ENCODE measurements at regions not wholly inside any gene's neighbourhood (a gene's known extent, or its start where the extent isn't known, plus 50 kb on each side); places are given as distances from the start of the nearest gene placed in this dataset.

- Histone ChIP-seq H3K27me3 (ENCODE audit: control insufficient read depth in 1 of 2, insufficient read depth in 2 of 2, low read length in 2 of 2) (peaks cover 38 to 52% of the 10 kb centered on the region in 2 experiments), H3K4me3 (ENCODE audit: low read length) (peak overlapping the region; percentile 70), H3K4me1 (ENCODE audit: insufficient read depth, low read length) (peaks cover 25% of the 10 kb centered on the region), H3K27ac (ENCODE audit: low read depth in 1 of 2, low read length in 2 of 2) (no peak overlapping the region), H3K36me3 (ENCODE audit: insufficient read depth, low read length) (no peaks in the 10 kb centered on the region), H3K9me3 (ENCODE audit: control insufficient read depth in 1 of 2, insufficient read depth in 1 of 2, low read length in 2 of 2) (peaks cover 0 to 21% of the 10 kb centered on the region in 2 experiments)
- ChIA-PET CTCF (no interaction called here), POLR2A (no interaction called here)
- H3K9me3 Mint-ChIP-seq = no peaks in the 10 kb centered on the region
- intact Hi-C loops (cut with DNase I, micrococcal nuclease) = no loop called here
- H3K27ac Mint-ChIP-seq = peak overlapping the region; percentile 78
- peaks cover 13% of the 10 kb centered on the region for H3K36me3 Mint-ChIP-seq (ENCODE audit: low read depth)
- H3K4me1 Mint-ChIP-seq (ENCODE audit: low read depth) = peaks cover 35% of the 10 kb centered on the region
- no peak for TF ChIP-seq CTCF (IDR thresholded peaks at IDR 0.05)
- peak overlapping the region; percentile 92 for H3K4me3 Mint-ChIP-seq
- DNase-seq (peak in 9 of 14 experiments; percentile 15 to 77 (median 45)), ATAC-seq (ENCODE audit: poor library complexity) (peak; percentile 81)
- peaks cover 50% of the 10 kb centered on the region for H3K27me3 Mint-ChIP-seq
Measured at GRCh38 chr1:228646717-228647522, 88.4 kb upstream of the RHOU start.

- no peaks in the 10 kb centered on the region for H3K36me3 ChIP-seq (ENCODE audit: insufficient read depth, low read length)
- peaks cover 38 to 59% of the 10 kb centered on the region in 2 experiments for H3K27me3 ChIP-seq (ENCODE audit: control insufficient read depth in 1 of 2, insufficient read depth in 2 of 2, low read length in 2 of 2)
- Mint-ChIP-seq H3K9me3 (no peaks in the 10 kb centered on the region), H3K36me3 (ENCODE audit: low read depth) (peaks cover 13% of the 10 kb centered on the region), H3K4me3 (peak overlapping the region; percentile 92), H3K27me3 (peaks cover 56% of the 10 kb centered on the region), H3K4me1 (ENCODE audit: low read depth) (peaks cover 38% of the 10 kb centered on the region), H3K27ac (peak overlapping the region; percentile 78)
- peak overlapping the region; percentile 70 for H3K4me3 ChIP-seq (ENCODE audit: low read length)
- ChIA-PET CTCF (interaction anchor here (0.5 kb wide), 1 partner anchor 12 kb away, joined by 3 read pairs; no protein-coding TSS in a partner anchor), POLR2A (no interaction called here)
- H3K27ac ChIP-seq (ENCODE audit: low read depth in 1 of 2, low read length in 2 of 2) = no peak overlapping the region
- TF ChIP-seq CTCF (IDR thresholded peaks at IDR 0.05) = no peak
- peaks cover 0 to 21% of the 10 kb centered on the region in 2 experiments for H3K9me3 ChIP-seq (ENCODE audit: control insufficient read depth in 1 of 2, insufficient read depth in 1 of 2, low read length in 2 of 2)
- peak in 7 of 14 experiments; percentile 4 to 51 (median 37) for DNase-seq
- peaks cover 25% of the 10 kb centered on the region for H3K4me1 ChIP-seq (ENCODE audit: insufficient read depth, low read length)
- ATAC-seq (ENCODE audit: poor library complexity) = peak; percentile 43
- intact Hi-C loops (cut with DNase I, micrococcal nuclease) = no loop called here
Measured at GRCh38 chr1:228647523-228648444, 87.5 kb upstream of the RHOU start.

- Histone ChIP-seq H3K27ac (ENCODE audit: low read depth in 1 of 2, low read length in 2 of 2) (no peak overlapping the region), H3K4me1 (ENCODE audit: insufficient read depth, low read length) (peaks cover 25% of the 10 kb centered on the region), H3K4me3 (ENCODE audit: low read length) (no peak overlapping the region), H3K27me3 (ENCODE audit: control insufficient read depth in 1 of 2, insufficient read depth in 2 of 2, low read length in 2 of 2) (peaks cover 42 to 67% of the 10 kb centered on the region in 2 experiments), H3K9me3 (ENCODE audit: control insufficient read depth in 1 of 2, insufficient read depth in 1 of 2, low read length in 2 of 2) (peaks cover 0 to 21% of the 10 kb centered on the region in 2 experiments), H3K36me3 (ENCODE audit: insufficient read depth, low read length) (no peaks in the 10 kb centered on the region)
- peaks cover 61% of the 10 kb centered on the region for H3K27me3 Mint-ChIP-seq
- DNase-seq = no peak
- no peak for TF ChIP-seq CTCF (IDR thresholded peaks at IDR 0.05)
- peak overlapping the region; percentile 78 for H3K27ac Mint-ChIP-seq
- intact Hi-C loops (cut with DNase I, micrococcal nuclease) = no loop called here
- H3K4me3 Mint-ChIP-seq = peak overlapping the region; percentile 92
- POLR2A ChIA-PET = no interaction called here
- CTCF ChIA-PET = no interaction called here
- peaks cover 13% of the 10 kb centered on the region for H3K36me3 Mint-ChIP-seq (ENCODE audit: low read depth)
- H3K9me3 Mint-ChIP-seq = no peaks in the 10 kb centered on the region
- H3K4me1 Mint-ChIP-seq (ENCODE audit: low read depth) = peaks cover 38% of the 10 kb centered on the region
- ATAC-seq (ENCODE audit: poor library complexity) = no peak
Measured at GRCh38 chr1:228648647-228649383, 86.5 kb upstream of the RHOU start.

Measured in CD4-positive, alpha-beta T cell (primary cell).